GM23338 (cell line): ENCODE measurements at regions not wholly inside any gene's neighbourhood (a gene's known extent, or its start where the extent isn't known, plus 50 kb on each side); places are given as distances from the start of the nearest gene placed in this dataset.

ENCODE experiments used
- ATAC-seq: fragments of 200-7000 bp; cut with Tn5 transposase; 3 replicates; pipeline ENCODE4 v1.9.1; 2020
- DNase-seq: peaks from one replicate; pipeline ENCODE4 v3.0.0-alpha.2; 2015; ENCODE audit warnings: low spot score
- H2AFZ ChIP-seq: fragments of 200-600 bp; sonication (generic); 2 replicates; pipeline ENCODE4 v1.8.0; 2016; ENCODE audit warnings: antibody characterized with exemption, mild to moderate bottlenecking, moderate library complexity
- H3F3A ChIP-seq: fragments of 200-600 bp; sonication (generic); replicated peaks from 2 replicates; pipeline ENCODE4 v1.8.0; 2017; ENCODE audit warnings: antibody characterized with exemption, mixed run types, low read depth
- H3K27ac ChIP-seq: fragments of 200-600 bp; sonication (generic); 2 replicates; pipeline ENCODE4 v1.6.1; 2016; ENCODE audit warnings: low read depth
- H3K27me3 ChIP-seq: fragments of 200-600 bp; sonication (generic); 2 replicates; pipeline ENCODE4 v1.8.0; 2016; ENCODE audit warnings: mild to moderate bottlenecking, mixed run types, moderate library complexity; ENCODE audit not compliant: insufficient read depth
- H3K36me3 ChIP-seq: fragments of 200-600 bp; sonication (generic); 2 replicates; pipeline ENCODE4 v1.8.0; 2016; ENCODE audit warnings: mild to moderate bottlenecking; ENCODE audit not compliant: insufficient read depth
- H3K4me1 ChIP-seq: fragments of 200-600 bp; sonication (generic); 2 replicates; pipeline ENCODE4 v1.8.0; 2016; ENCODE audit warnings: mild to moderate bottlenecking, moderate library complexity; ENCODE audit not compliant: insufficient read depth
- H3K4me2 ChIP-seq: fragments of 200-600 bp; sonication (generic); 2 replicates; pipeline ENCODE4 v1.7.1; 2017; ENCODE audit warnings: mixed run types
- H3K4me3 ChIP-seq: fragments of 200-600 bp; sonication (generic); 2 replicates; pipeline ENCODE4 v1.6.1; 2016; ENCODE audit warnings: mixed run types
- H3K79me2 ChIP-seq: fragments of 200-600 bp; sonication (generic); replicated peaks from 2 replicates; pipeline ENCODE4 v1.8.0; 2017; ENCODE audit warnings: mild to moderate bottlenecking; ENCODE audit not compliant: insufficient read depth
- H3K9me2 ChIP-seq: fragments of 200-600 bp; sonication (generic); 2 replicates; pipeline ENCODE4 v1.8.0; 2017; ENCODE audit not compliant: insufficient read depth
- H4K20me1 ChIP-seq: fragments of 200-600 bp; sonication (generic); replicated peaks from 2 replicates; pipeline ENCODE4 v1.8.0; 2017; ENCODE audit warnings: mild to moderate bottlenecking; ENCODE audit not compliant: insufficient read depth
- H3K27ac Mint-ChIP-seq: 2 replicates; pipeline ENCODE4 v1.8.0; 2020; ENCODE audit warnings: inconsistent platforms, mild to moderate bottlenecking, moderate library complexity, mixed read lengths
- H3K27me3 Mint-ChIP-seq: 3 replicates; pipeline ENCODE4 v1.8.0; 2022; ENCODE audit warnings: low read depth, mild to moderate bottlenecking, moderate library complexity, mixed read lengths, inconsistent platforms; ENCODE audit not compliant: insufficient read depth, poor library complexity
- H3K36me3 Mint-ChIP-seq: 3 replicates; pipeline ENCODE4 v1.8.0; 2021; ENCODE audit warnings: low read depth, mild to moderate bottlenecking, inconsistent platforms, moderate library complexity, mixed read lengths
- H3K4me1 Mint-ChIP-seq: 3 replicates; pipeline ENCODE4 v1.8.0; 2020; ENCODE audit warnings: mild to moderate bottlenecking, inconsistent platforms, mixed read lengths
- H3K4me3 Mint-ChIP-seq: 3 replicates; pipeline ENCODE4 v1.8.0; 2021; ENCODE audit warnings: moderate library complexity, mild to moderate bottlenecking, inconsistent platforms, mixed read lengths
- H3K9me3 Mint-ChIP-seq: 3 replicates; pipeline ENCODE4 v1.8.0; 2020; ENCODE audit warnings: moderate library complexity, mild to moderate bottlenecking, inconsistent platforms, mixed read lengths
- CREB1 ChIP-seq: fragments of 250-450 bp; sonication (Bioruptor Pico); IDR thresholded peaks from 2 replicates; pipeline ENCODE4 v1.5.0; 2020; ENCODE audit warnings: low read depth, mild to moderate bottlenecking, moderate library complexity
- EZH2 ChIP-seq: fragments of 200-600 bp; sonication (generic); IDR thresholded peaks from one replicate; pipeline ENCODE4 v1.8.0; 2017; ENCODE audit warnings: antibody characterized with exemption, mild to moderate bottlenecking, low read depth; ENCODE audit not compliant: unreplicated experiment
- EZH2phosphoT487 ChIP-seq: fragments of 200-600 bp; sonication (generic); IDR thresholded peaks from one replicate; pipeline ENCODE4 v1.8.1; 2018; ENCODE audit warnings: antibody characterized with exemption; ENCODE audit not compliant: unreplicated experiment
- JUNB ChIP-seq: IDR thresholded peaks from one replicate; pipeline ENCODE4 v1.6.1; 2016; ENCODE audit warnings: antibody characterized with exemption; ENCODE audit not compliant: unreplicated experiment
- POLR2AphosphoS5 ChIP-seq: IDR thresholded peaks from 2 replicates; pipeline ENCODE4 v1.6.1; 2016; ENCODE audit warnings: antibody characterized with exemption, low read depth
- STAT1 ChIP-seq: IDR thresholded peaks from one replicate; pipeline ENCODE4 v1.6.1; 2016; ENCODE audit warnings: antibody characterized with exemption; ENCODE audit not compliant: unreplicated experiment
- ZNF114 ChIP-seq: fragments of 250-450 bp; sonication (Bioruptor Pico); IDR thresholded peaks from 2 replicates; pipeline ENCODE4 v1.5.0; 2020; ENCODE audit warnings: mild to moderate bottlenecking, moderate library complexity
- ZNF331 ChIP-seq: fragments of 250-450 bp; sonication (Bioruptor Pico); IDR thresholded peaks from 2 replicates; pipeline ENCODE4 v1.5.0; 2020; ENCODE audit warnings: low read depth, mild to moderate bottlenecking, moderate library complexity
- TF ChIP-seq, protein P1 (sequence below): fragments of 250-450 bp; sonication (Bioruptor Pico); IDR thresholded peaks from 2 replicates; pipeline ENCODE4 v1.5.0; 2020; ENCODE audit warnings: mild to moderate bottlenecking, moderate library complexity
- TF ChIP-seq, protein P2 (sequence below), 2 experiments: fragments of 200-600 bp in 1 of 2; sonication (generic) in 1 of 2; conservative IDR thresholded peaks; 2 replicates each; pipeline versions ENCODE4 v1.5.1 to v1.6.1; 2016 to 2017; ENCODE audit warnings: antibody characterized with exemption in 2 of 2, low read depth in 2 of 2, mild to moderate bottlenecking in 2 of 2, moderate library complexity in 1 of 2

DNA sequence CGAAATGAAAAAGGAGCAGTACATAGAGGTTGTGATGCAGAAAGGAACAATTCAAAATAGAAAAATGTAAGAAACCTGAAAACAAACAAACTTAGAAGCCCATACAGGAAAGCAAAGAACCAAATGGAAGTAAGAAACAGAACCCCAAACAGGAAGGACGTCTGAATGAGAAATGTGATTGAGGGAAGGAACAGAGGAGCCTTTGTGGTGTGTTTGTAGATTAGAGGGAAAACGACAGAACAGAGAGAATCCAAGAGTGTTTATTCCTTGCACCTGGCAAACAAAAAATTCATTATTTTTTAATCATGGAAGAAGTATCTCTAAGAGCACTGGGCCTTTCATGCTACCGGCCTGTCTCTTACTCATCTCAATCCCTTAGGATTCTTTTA lies 67.8 kb upstream of the ZSWIM6 start:
- no peaks in the 10 kb centered on the region for H3K9me3 Mint-ChIP-seq
- ATAC-seq (no peak), DNase-seq (no peak)
- TF ChIP-seq, protein P1, sequence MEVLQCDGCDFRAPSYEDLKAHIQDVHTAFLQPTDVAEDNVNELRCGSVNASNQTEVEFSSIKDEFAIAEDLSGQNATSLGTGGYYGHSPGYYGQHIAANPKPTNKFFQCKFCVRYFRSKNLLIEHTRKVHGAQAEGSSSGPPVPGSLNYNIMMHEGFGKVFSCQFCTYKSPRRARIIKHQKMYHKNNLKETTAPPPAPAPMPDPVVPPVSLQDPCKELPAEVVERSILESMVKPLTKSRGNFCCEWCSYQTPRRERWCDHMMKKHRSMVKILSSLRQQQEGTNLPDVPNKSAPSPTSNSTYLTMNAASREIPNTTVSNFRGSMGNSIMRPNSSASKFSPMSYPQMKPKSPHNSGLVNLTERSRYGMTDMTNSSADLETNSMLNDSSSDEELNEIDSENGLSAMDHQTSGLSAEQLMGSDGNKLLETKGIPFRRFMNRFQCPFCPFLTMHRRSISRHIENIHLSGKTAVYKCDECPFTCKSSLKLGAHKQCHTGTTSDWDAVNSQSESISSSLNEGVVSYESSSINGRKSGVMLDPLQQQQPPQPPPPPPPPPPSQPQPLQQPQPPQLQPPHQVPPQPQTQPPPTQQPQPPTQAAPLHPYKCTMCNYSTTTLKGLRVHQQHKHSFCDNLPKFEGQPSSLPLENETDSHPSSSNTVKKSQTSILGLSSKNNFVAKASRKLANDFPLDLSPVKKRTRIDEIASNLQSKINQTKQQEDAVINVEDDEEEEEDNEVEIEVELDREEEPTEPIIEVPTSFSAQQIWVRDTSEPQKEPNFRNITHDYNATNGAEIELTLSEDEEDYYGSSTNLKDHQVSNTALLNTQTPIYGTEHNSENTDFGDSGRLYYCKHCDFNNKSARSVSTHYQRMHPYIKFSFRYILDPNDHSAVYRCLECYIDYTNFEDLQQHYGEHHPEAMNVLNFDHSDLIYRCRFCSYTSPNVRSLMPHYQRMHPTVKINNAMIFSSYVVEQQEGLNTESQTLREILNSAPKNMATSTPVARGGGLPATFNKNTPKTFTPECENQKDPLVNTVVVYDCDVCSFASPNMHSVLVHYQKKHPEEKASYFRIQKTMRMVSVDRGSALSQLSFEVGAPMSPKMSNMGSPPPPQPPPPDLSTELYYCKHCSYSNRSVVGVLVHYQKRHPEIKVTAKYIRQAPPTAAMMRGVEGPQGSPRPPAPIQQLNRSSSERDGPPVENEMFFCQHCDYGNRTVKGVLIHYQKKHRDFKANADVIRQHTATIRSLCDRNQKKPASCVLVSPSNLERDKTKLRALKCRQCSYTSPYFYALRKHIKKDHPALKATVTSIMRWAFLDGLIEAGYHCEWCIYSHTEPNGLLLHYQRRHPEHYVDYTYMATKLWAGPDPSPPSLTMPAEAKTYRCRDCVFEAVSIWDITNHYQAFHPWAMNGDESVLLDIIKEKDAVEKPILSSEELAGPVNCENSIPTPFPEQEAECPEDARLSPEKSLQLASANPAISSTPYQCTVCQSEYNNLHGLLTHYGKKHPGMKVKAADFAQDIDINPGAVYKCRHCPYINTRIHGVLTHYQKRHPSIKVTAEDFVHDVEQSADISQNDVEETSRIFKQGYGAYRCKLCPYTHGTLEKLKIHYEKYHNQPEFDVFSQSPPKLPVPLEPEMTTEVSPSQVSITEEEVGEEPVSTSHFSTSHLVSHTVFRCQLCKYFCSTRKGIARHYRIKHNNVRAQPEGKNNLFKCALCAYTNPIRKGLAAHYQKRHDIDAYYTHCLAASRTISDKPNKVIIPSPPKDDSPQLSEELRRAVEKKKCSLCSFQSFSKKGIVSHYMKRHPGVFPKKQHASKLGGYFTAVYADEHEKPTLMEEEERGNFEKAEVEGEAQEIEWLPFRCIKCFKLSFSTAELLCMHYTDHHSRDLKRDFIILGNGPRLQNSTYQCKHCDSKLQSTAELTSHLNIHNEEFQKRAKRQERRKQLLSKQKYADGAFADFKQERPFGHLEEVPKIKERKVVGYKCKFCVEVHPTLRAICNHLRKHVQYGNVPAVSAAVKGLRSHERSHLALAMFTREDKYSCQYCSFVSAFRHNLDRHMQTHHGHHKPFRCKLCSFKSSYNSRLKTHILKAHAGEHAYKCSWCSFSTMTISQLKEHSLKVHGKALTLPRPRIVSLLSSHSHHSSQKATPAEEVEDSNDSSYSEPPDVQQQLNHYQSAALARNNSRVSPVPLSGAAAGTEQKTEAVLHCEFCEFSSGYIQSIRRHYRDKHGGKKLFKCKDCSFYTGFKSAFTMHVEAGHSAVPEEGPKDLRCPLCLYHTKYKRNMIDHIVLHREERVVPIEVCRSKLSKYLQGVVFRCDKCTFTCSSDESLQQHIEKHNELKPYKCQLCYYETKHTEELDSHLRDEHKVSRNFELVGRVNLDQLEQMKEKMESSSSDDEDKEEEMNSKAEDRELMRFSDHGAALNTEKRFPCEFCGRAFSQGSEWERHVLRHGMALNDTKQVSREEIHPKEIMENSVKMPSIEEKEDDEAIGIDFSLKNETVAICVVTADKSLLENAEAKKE (CRISPR knock-in tag), result no peak
- TF ChIP-seq ZNF114 (CRISPR knock-in tag) (no peak), POLR2AphosphoS5 (no peak), ZNF331 (CRISPR knock-in tag) (no peak), STAT1 (no peak), CREB1 (CRISPR knock-in tag) (no peak), JUNB (no peak), EZH2 (no peak), EZH2phosphoT487 (no peak)
- TF ChIP-seq, protein P2, sequence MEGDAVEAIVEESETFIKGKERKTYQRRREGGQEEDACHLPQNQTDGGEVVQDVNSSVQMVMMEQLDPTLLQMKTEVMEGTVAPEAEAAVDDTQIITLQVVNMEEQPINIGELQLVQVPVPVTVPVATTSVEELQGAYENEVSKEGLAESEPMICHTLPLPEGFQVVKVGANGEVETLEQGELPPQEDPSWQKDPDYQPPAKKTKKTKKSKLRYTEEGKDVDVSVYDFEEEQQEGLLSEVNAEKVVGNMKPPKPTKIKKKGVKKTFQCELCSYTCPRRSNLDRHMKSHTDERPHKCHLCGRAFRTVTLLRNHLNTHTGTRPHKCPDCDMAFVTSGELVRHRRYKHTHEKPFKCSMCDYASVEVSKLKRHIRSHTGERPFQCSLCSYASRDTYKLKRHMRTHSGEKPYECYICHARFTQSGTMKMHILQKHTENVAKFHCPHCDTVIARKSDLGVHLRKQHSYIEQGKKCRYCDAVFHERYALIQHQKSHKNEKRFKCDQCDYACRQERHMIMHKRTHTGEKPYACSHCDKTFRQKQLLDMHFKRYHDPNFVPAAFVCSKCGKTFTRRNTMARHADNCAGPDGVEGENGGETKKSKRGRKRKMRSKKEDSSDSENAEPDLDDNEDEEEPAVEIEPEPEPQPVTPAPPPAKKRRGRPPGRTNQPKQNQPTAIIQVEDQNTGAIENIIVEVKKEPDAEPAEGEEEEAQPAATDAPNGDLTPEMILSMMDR (conservative IDR thresholded peaks at IDR 0.05; ENCODE audit: low read depth in 2 of 2), result no peak
- H3K4me3 Mint-ChIP-seq, result no peak overlapping the region
- Histone ChIP-seq H3K9me2 (no peaks in the 10 kb centered on the region), H3K4me1 (peaks cover 4% of the 10 kb centered on the region; the same call in 1 of the 2 replicates), H3K27ac (no peak overlapping the region), H3K4me3 (no peak overlapping the region), H3K79me2 (no peaks in the 10 kb centered on the region), H3F3A (no peaks in the 10 kb centered on the region), H2AFZ (0 out of 2 replicates have a peak overlapping the region, but pooled peaks have one; percentile 0), H3K4me2 (no peak overlapping the region), H3K27me3 (no peaks in the 10 kb centered on the region), H3K36me3 (no peaks in the 10 kb centered on the region), H4K20me1 (no peaks in the 10 kb centered on the region)
- no peak overlapping the region for H3K27ac Mint-ChIP-seq
- H3K4me1 Mint-ChIP-seq, result peaks cover 23% of the 10 kb centered on the region
- peaks cover 4% of the 10 kb centered on the region for H3K27me3 Mint-ChIP-seq
- no peaks in the 10 kb centered on the region for H3K36me3 Mint-ChIP-seq
